GM19043 (cell line): ENCODE measurements at regions not wholly inside any gene's neighbourhood (a gene's known extent, or its start where the extent isn't known, plus 50 kb on each side); places are given as distances from the start of the nearest gene placed in this dataset.

ENCODE experiments used
- ATAC-seq: cut with Tn5 transposase; IDR thresholded peaks from one replicate; pipeline ENCODE4 v1.9.1; 2021; ENCODE audit warnings: low read depth; ENCODE audit not compliant: unreplicated experiment

GRCh38 chr5:34576891-34577666 lies 79.0 kb upstream of the RAI14 start:
- no peak for ATAC-seq

- no peak for ATAC-seq
These were observed 77.2 kb upstream of the RAI14 start for GRCh38 chr5:34578962-34579361.

DNA sequence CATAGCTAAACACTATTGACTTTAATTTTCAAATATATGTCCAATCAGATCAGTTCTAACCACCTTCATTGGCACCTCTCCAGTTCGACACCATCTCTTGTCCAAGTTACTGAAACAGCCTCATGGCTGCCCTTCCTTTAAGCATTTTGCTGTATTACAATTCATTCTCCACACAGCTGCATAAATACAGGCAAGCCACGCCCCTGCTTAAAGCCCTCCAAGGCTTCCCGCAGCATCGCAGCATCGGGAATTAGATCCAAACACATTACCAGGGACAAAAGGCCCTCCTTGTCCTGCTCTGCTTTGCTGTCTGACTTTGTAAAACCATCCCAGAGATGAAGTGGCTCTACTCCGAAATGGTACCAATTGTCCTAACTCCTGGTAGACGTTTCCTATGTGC lies 75.1 kb upstream of the RAI14 start:
- no peak for ATAC-seq

- ATAC-seq: no peak
These were observed 73.8 kb upstream of the RAI14 start for GRCh38 chr5:34582371-34582770.

DNA sequence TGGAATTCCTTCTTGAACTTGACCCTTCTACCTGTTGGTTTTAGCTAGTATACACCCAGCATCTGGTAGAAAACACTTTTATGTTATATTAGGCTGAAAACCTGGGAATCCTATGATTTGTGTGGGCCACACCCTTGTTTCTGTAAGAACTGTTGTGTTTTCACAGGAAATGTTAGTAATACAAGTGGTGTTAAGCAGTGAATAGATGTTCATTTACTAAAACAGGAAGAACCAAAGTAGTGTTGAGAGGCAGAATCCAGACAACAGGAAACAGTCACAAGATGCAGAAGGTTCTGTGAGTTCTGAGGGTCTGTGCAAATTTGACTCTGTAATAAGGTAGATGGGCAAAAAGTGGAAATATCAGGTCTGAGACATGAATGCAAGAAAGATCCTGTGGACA lies 73.0 kb upstream of the RAI14 start:
- no peak for ATAC-seq

- no peak for ATAC-seq
These were observed 72.0 kb upstream of the RAI14 start for GRCh38 chr5:34584165-34584564.

DNA sequence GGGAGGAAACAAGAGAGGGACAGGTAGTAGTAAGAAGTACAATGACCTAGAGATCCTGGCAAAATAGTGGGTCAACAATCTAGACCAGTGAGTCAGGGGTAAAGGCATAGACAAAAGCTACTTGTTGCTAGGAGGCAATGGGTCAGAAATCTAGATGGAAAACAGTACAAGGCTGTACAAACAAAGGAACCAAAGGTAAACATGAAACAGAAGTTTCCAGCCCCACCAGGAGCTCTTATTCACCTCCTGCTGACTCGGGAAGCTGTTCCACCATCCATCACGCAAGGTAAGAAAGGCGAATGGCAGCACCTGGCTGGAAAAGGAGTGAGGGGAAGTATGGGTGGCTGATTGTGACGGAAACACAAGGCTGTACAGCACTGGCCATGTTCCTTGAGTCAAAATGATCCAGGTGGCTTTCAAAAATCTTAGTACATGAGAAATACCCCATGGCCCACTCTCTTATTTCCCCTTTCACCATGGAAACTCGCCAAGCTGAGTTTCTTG lies 70.5 kb upstream of the RAI14 start:
- no peak for ATAC-seq

- no peak for ATAC-seq
These were observed 69.8 kb upstream of the RAI14 start for GRCh38 chr5:34586117-34586885.

- ATAC-seq: no peak
These were observed 68.5 kb upstream of the RAI14 start for GRCh38 chr5:34587355-34588241.

DNA sequence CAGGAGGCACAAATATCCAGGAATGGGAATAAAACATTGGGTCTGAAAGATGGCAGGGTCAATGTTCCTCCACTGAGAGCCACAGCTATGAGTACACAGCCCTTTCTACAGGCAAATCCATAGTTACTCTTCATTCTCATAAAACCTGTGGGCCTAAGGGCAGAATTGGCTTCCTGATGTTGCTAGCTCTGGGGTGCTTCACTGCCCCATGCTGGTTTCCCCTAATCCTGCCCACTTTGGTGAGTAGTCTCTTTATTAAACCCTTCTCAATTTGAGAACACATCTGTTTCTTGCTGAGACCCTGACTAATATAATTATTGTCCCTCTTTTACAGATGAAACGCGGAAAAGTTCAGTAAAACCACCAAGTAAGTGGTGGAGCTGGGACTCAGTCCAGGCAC lies 66.3 kb upstream of the RAI14 start:
- no peak for ATAC-seq

DNA sequence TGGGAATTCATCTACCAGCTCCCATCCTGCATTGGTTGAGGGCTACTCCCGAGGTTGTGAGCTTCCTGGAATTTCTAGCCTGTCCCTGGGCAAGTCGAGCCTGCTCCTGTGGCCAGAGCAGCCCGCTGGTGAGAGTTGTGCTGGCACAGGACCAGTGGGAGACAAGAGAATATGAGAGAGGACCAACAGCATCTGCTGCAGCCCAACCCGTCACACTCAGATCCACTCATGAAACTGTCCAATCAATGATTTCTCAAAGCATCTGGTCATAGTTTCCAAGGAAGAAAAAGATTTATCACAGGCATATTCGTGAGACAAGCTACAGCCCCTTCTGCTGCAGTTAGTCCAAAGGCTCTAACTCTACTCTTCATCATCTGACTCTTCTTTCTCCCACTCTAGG lies 64.4 kb upstream of the RAI14 start:
- ATAC-seq: no peak

DNA sequence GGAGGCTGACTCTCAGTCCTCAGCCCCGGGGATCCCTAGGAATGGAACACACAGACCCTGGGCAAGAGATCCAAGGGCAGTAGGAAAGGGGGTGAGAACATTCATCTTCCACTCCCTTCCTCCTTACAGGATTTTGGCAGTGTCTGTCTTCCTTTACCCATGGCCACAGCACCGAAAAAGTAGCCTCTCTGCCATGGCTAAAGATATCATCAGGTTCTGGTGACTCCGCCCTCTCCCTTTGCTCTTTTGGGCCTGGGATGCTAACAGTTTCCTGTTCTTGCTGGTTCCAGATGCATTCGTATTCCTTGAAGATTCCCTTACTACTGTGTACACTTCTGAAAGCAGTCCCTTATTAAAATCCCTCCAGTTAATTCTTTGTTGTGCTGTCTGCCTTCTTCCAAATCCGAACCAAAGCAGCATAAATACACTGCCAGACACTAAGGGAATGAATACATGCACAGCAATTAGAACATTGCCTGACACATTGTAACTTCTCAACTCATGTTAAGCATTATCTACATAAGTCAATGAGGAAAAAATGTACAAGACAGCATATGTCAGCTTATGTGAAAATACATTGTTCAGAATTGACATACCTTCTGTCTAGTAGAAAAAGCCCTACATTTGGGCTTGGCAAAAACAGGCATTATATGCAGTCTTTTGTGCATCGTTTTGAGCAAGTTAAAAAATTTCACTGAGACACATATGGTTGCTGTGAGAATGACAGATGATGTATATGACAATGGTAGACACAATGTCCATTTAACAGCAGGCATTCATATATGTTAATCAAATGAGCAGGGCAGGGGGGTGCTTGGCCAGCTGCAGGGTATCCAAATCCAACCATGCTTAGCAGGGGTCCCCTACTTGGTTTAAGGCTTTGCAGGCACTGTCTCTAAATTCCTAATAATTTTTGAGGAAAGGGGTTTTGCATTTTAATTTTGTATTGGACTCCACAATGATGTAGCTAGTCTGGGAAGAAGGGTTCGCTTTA lies 58.8 kb upstream of the RAI14 start:
- no peak for ATAC-seq

- ATAC-seq: no peak
These were observed 57.8 kb upstream of the RAI14 start for GRCh38 chr5:34598177-34598794.

DNA sequence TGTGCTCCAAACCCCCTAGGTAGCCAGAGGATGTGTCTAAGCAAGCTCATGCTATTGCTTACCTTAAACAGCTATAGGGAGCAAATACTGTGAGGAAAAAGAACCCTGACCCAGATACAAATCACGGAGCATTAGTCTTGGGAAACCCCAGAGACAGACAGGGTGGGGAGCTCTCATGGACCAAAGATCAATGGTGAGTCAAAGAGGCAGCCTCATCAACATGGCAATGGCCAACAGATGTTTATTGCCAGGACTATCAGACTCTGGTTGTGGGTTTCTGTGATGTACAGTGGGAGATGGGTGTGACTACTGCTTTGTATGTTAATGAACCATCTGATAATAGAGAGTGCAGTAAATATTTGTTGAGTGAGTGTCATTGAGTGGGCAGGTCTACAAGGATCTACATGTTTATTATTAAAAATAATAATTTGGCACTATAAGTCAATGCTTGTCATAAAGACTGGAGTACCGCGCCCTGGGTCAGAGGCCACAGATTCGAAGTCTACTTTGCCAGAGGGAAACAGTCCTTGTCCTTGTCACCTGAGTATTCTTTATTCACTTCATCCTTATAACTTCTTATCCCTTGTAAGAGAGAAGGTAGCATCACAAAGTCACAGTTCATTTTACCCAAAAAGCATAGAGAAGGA lies 56.5 kb upstream of the RAI14 start:
- no peak for ATAC-seq

GRCh38 chr5:34600118-34600493 lies 56.0 kb upstream of the RAI14 start:
- no peak for ATAC-seq

GRCh38 chr5:34603378-34603777 lies 52.8 kb upstream of the RAI14 start:
- ATAC-seq: no peak

DNA sequence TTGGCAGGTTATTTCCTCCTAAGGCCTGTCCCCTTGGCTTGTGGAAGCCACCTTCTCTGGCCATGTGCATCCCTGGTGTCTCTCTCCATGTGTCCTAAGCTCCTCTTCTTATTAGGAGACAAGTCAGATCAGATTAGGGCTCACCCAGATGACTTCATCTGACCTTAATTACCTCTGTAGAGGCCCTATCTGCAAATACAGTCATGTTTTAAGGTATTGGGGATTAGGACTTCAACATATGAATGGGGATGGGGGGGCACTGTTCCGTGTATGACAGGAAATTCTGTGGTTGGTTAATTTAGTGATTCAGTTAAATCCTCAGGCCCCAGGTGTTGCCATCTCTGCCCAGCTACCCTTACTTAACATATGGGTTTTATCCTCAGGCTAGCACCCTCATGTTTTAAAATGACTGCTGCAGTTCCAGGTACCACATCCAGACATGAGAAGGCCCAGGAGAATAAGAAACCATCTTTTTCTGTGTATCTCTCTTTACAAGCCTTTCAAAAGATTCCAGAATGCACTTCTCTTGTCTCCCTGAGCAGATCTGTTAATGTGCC lies 51.9 kb upstream of the RAI14 start:
- ATAC-seq: no peak

DNA sequence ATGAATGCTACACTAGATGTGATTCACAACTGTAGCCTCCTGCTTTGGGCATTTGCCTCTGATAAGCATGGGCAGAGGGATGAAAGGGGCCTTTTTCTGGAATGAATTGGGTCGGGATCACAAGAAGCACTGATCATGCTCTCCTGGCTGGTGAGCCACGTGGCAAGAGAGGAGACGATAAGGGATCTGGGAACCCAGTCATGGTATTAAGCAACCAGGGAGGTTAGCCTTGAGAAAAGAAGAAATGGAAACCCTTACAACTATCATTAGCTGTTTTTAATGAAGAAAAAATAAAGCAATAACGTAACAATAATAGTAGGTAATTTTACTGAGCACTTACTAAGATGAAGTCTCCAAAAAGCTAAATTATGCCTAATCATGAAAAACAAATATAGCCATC lies 50.0 kb upstream of the RAI14 start:
- ATAC-seq: no peak
